NT2/D1 (cell line): ENCODE measurements at regions not wholly inside any gene's neighbourhood (a gene's known extent, or its start where the extent isn't known, plus 50 kb on each side); places are given as distances from the start of the nearest gene placed in this dataset.

Experiments
- SUZ12 ChIP-seq: IDR thresholded peaks from 2 replicates; pipeline ENCODE4 v1.6.1; 2011; ENCODE audit not compliant: insufficient read length, insufficient read depth; ENCODE audit errors: extremely low read depth
- YY1 ChIP-seq: IDR thresholded peaks from 2 replicates; pipeline ENCODE4 v1.6.1; 2011; ENCODE audit not compliant: insufficient read length, insufficient read depth
- ZNF274 ChIP-seq: IDR thresholded peaks from 2 replicates; pipeline ENCODE4 v1.6.1; 2011; ENCODE audit warnings: mild to moderate bottlenecking, low read depth, low read length

GRCh38 chr7:136495081-136495480, 373.4 kb upstream of the CHRM2 start:
- TF ChIP-seq ZNF274 (no peak), YY1 (no peak), SUZ12 (no peak)
